ENCODE measurements at regions not wholly inside any gene's neighbourhood (a gene's known extent, or its start where the extent isn't known, plus 50 kb on each side); places are given as distances from the start of the nearest gene placed in this dataset.

GRCh38 chrY:17430570-17431166 is 449.4 kb downstream of the CDY2B start:
- no peak for TF ChIP-seq EZH2phosphoT487 (IDR thresholded peaks at IDR 0.05; ENCODE audit: borderline replicate concordance, low read length)
- peak; percentile 63 for TF ChIP-seq CTCF (IDR thresholded peaks at IDR 0.05; ENCODE audit: low read depth, low read length, poor library complexity, severe bottlenecking)
- Histone ChIP-seq H3K4me2 (ENCODE audit: low read length) (no peak overlapping the region), H3K9me3 (ENCODE audit: control insufficient read depth, insufficient read depth, low read length) (no peaks in the 10 kb centered on the region), H3K27me3 (ENCODE audit: control insufficient read depth, low read length) (no peaks in the 10 kb centered on the region), H3F3A (ENCODE audit: control insufficient read depth, insufficient read depth) (no peaks in the 10 kb centered on the region), H3K9me2 (replicated peaks; ENCODE audit: control insufficient read depth, low read length) (no peaks in the 10 kb centered on the region), H3K79me2 (ENCODE audit: control insufficient read depth, low read length) (no peaks in the 10 kb centered on the region), H3K27ac (ENCODE audit: low read depth, low read length) (no peak overlapping the region), H3K4me1 (ENCODE audit: control insufficient read depth, low read length) (no peaks in the 10 kb centered on the region), H3K36me3 (ENCODE audit: control insufficient read depth, low read length) (no peaks in the 10 kb centered on the region), H3K4me3 (ENCODE audit: low read length) (no peak overlapping the region), H4K20me1 (ENCODE audit: control insufficient read depth, insufficient read depth, low read depth, low read length) (no peaks in the 10 kb centered on the region)

GRCh38 chrY:17398336-17399072 is 481.5 kb downstream of the CDY2B start:
- no peak overlapping the region for H3K4me2 ChIP-seq (ENCODE audit: low read length)
- no peaks in the 10 kb centered on the region for H3K4me1 ChIP-seq (ENCODE audit: control insufficient read depth, low read length)
- H3K79me2 ChIP-seq (ENCODE audit: control insufficient read depth, low read length) = no peaks in the 10 kb centered on the region
- no peaks in the 10 kb centered on the region for H4K20me1 ChIP-seq (ENCODE audit: control insufficient read depth, insufficient read depth, low read depth, low read length)
- no peaks in the 10 kb centered on the region for H3K9me2 ChIP-seq (replicated peaks; ENCODE audit: control insufficient read depth, low read length)
- no peaks in the 10 kb centered on the region for H3K9me3 ChIP-seq (ENCODE audit: control insufficient read depth, insufficient read depth, low read length)
- TF ChIP-seq CTCF (IDR thresholded peaks at IDR 0.05; ENCODE audit: low read depth, low read length, poor library complexity, severe bottlenecking) (no peak), EZH2phosphoT487 (IDR thresholded peaks at IDR 0.05; ENCODE audit: borderline replicate concordance, low read length) (no peak)
- H3K36me3 ChIP-seq (ENCODE audit: control insufficient read depth, low read length) = no peaks in the 10 kb centered on the region
- H3K27me3 ChIP-seq (ENCODE audit: control insufficient read depth, low read length) = no peaks in the 10 kb centered on the region
- H3K4me3 ChIP-seq (ENCODE audit: low read length) = no peak overlapping the region
- no peaks in the 10 kb centered on the region for H3F3A ChIP-seq (ENCODE audit: control insufficient read depth, insufficient read depth)
- H3K27ac ChIP-seq (ENCODE audit: low read depth, low read length) = no peak overlapping the region

- Histone ChIP-seq H3K4me3 (ENCODE audit: low read length) (no peak overlapping the region), H3K79me2 (ENCODE audit: control insufficient read depth, low read length) (no peaks in the 10 kb centered on the region), H3K27me3 (ENCODE audit: control insufficient read depth, low read length) (no peaks in the 10 kb centered on the region), H4K20me1 (ENCODE audit: control insufficient read depth, insufficient read depth, low read depth, low read length) (no peaks in the 10 kb centered on the region), H3K4me2 (ENCODE audit: low read length) (no peak overlapping the region), H3K4me1 (ENCODE audit: control insufficient read depth, low read length) (no peaks in the 10 kb centered on the region), H3F3A (ENCODE audit: control insufficient read depth, insufficient read depth) (no peaks in the 10 kb centered on the region), H3K36me3 (ENCODE audit: control insufficient read depth, low read length) (no peaks in the 10 kb centered on the region), H3K9me2 (replicated peaks; ENCODE audit: control insufficient read depth, low read length) (no peaks in the 10 kb centered on the region), H3K27ac (ENCODE audit: low read depth, low read length) (no peak overlapping the region), H3K9me3 (ENCODE audit: control insufficient read depth, insufficient read depth, low read length) (no peaks in the 10 kb centered on the region)
- TF ChIP-seq CTCF (IDR thresholded peaks at IDR 0.05; ENCODE audit: low read depth, low read length, poor library complexity, severe bottlenecking) = no peak
These were observed 482.4 kb downstream of the CDY2B start for GRCh38 chrY:17397659-17398058.
